Amniotic stem cell (primary cell): ENCODE measurements at regions not wholly inside any gene's neighbourhood (a gene's known extent, or its start where the extent isn't known, plus 50 kb on each side); places are given as distances from the start of the nearest gene placed in this dataset.

ENCODE experiments used
- DNase-seq: peaks from one replicate; lab custom pipeline; 2025; lab: John Stamatoyannopoulos, UW

GRCh38 chr10:33813415-33813814 lies 478.9 kb upstream of the NRP1 start:
- no peak for DNase-seq

- DNase-seq, result no peak
These were observed 478.1 kb upstream of the NRP1 start for GRCh38 chr10:33812586-33812985.

- DNase-seq, result no peak
These were observed 476.5 kb upstream of the NRP1 start for GRCh38 chr10:33810986-33811385.

- DNase-seq, result no peak
These were observed 475.3 kb upstream of the NRP1 start for GRCh38 chr10:33809732-33810131.

GRCh38 chr10:33808475-33808874 lies 474.0 kb upstream of the NRP1 start:
- no peak for DNase-seq

- no peak for DNase-seq
These were observed 473.3 kb upstream of the NRP1 start for GRCh38 chr10:33807531-33808359.

GRCh38 chr10:33805831-33806230 lies 471.4 kb upstream of the NRP1 start:
- no peak for DNase-seq

GRCh38 chr10:33804584-33804983 lies 470.1 kb upstream of the NRP1 start:
- no peak for DNase-seq

- DNase-seq, result no peak
These were observed 468.8 kb upstream of the NRP1 start for GRCh38 chr10:33803248-33803647.

- DNase-seq, result no peak
These were observed 468.1 kb upstream of the NRP1 start for GRCh38 chr10:33802566-33802965.

GRCh38 chr10:33801705-33802104 lies 467.2 kb upstream of the NRP1 start:
- no peak for DNase-seq

GRCh38 chr10:33800986-33801385 lies 466.5 kb upstream of the NRP1 start:
- no peak for DNase-seq

- no peak for DNase-seq
These were observed 466.1 kb upstream of the NRP1 start for GRCh38 chr10:33800545-33800944.

GRCh38 chr10:33799944-33800323 lies 465.5 kb upstream of the NRP1 start:
- DNase-seq, result no peak

GRCh38 chr10:33799281-33799943 lies 464.9 kb upstream of the NRP1 start:
- DNase-seq, result no peak

GRCh38 chr10:33798754-33799153 lies 464.3 kb upstream of the NRP1 start:
- DNase-seq, result no peak

- no peak for DNase-seq
These were observed 462.2 kb upstream of the NRP1 start for GRCh38 chr10:33796680-33797079.

- DNase-seq, result no peak
These were observed 461.1 kb upstream of the NRP1 start for GRCh38 chr10:33795529-33795928.

- no peak for DNase-seq
These were observed 460.0 kb upstream of the NRP1 start for GRCh38 chr10:33794460-33794859.

- DNase-seq, result no peak
These were observed 459.3 kb upstream of the NRP1 start for GRCh38 chr10:33793793-33794192.

GRCh38 chr10:33791272-33791660 lies 456.8 kb upstream of the NRP1 start:
- DNase-seq, result no peak

- no peak for DNase-seq
These were observed 456.2 kb upstream of the NRP1 start for GRCh38 chr10:33790521-33791271.

GRCh38 chr10:33783557-33783956 lies 449.1 kb upstream of the NRP1 start:
- DNase-seq, result no peak
